Brain microvascular endothelial cell (primary cell): ENCODE measurements at regions not wholly inside any gene's neighbourhood (a gene's known extent, or its start where the extent isn't known, plus 50 kb on each side); places are given as distances from the start of the nearest gene placed in this dataset.

Experiments
- DNase-seq: peaks from one replicate; pipeline ENCODE4 v3.0.0-alpha.2; 2020
- H3K27ac ChIP-seq: fragments of 250-450 bp; sonication (Bioruptor Pico); 2 replicates; pipeline ENCODE4 v1.5.1; 2020; ENCODE audit warnings: mild to moderate bottlenecking, moderate library complexity
- H3K27me3 ChIP-seq: fragments of 250-450 bp; sonication (Bioruptor Pico); replicated peaks from 2 replicates; pipeline ENCODE4 v1.5.1; 2020; ENCODE audit warnings: mild to moderate bottlenecking
- H3K36me3 ChIP-seq: fragments of 250-450 bp; sonication (Bioruptor Pico); replicated peaks from 2 replicates; pipeline ENCODE4 v1.5.1; 2020; ENCODE audit warnings: mild to moderate bottlenecking
- H3K4me3 ChIP-seq: 2 replicates; pipeline ENCODE4 v1.5.1; 2011; ENCODE audit warnings: low read depth, mild to moderate bottlenecking, control low read depth, low read length, moderate library complexity
- in situ Hi-C: cut with HindIII; loops from 2 replicates; pipeline ENCODE4 v1.10.0; 2017; ENCODE audit warnings: low sequenced_read_pairs, low pct_ligation_motif_present
- TF ChIP-seq, protein P1 (sequence below): IDR thresholded peaks from 2 replicates; pipeline ENCODE4 v1.5.1; 2011; ENCODE audit warnings: low read depth, mild to moderate bottlenecking, moderate library complexity, low read length, control low read depth, inconsistent platforms; ENCODE audit errors: missing control alignments

DNA sequence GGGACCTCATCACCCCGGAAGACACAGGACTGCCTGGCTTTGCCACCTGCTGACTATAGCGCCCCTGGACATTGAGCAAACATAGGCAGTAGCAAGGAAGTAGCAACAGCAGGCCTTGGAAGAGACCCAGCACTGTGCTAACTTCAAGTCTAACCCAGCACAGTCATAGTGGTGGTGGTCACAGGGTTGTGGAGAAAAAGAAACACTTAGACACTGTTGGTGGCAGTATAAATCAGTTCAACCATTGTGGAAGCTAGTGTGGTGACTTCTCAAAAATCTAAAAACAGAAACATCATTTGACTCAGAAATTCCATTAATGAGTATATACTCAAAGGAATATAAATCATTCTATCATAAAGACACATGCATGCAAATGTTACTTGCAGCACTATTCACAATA lies 874.0 kb upstream of the EPHA5 start:
- H3K36me3 ChIP-seq, result no peaks in the 10 kb centered on the region
- no peak overlapping the region for H3K27ac ChIP-seq
- TF ChIP-seq, protein P1, sequence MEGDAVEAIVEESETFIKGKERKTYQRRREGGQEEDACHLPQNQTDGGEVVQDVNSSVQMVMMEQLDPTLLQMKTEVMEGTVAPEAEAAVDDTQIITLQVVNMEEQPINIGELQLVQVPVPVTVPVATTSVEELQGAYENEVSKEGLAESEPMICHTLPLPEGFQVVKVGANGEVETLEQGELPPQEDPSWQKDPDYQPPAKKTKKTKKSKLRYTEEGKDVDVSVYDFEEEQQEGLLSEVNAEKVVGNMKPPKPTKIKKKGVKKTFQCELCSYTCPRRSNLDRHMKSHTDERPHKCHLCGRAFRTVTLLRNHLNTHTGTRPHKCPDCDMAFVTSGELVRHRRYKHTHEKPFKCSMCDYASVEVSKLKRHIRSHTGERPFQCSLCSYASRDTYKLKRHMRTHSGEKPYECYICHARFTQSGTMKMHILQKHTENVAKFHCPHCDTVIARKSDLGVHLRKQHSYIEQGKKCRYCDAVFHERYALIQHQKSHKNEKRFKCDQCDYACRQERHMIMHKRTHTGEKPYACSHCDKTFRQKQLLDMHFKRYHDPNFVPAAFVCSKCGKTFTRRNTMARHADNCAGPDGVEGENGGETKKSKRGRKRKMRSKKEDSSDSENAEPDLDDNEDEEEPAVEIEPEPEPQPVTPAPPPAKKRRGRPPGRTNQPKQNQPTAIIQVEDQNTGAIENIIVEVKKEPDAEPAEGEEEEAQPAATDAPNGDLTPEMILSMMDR, result no peak
- DNase-seq, result no peak
- in situ Hi-C loops, result no loop called here
- H3K4me3 ChIP-seq, result no peak overlapping the region
- H3K27me3 ChIP-seq, result no peaks in the 10 kb centered on the region

DNA sequence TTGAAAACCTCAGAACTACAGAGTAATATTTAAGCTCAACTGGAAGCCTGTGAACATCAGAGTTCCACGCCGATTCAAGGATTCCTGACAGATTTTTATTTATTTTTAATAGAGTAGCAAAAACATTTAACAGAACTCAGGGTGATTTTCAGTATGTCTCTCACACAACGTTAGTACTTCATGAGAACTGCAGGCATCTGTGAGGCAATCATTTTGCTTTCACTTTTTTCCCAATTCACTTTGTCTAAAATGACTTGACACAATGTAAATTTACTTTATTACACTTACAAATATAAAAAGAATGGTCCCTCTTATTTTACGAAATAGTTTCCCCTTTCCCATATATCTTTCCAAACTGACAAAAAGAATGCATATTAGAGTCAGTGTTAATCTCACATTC lies 869.5 kb upstream of the EPHA5 start:
- Histone ChIP-seq H3K27ac (no peak overlapping the region), H3K4me3 (no peak overlapping the region), H3K27me3 (no peaks in the 10 kb centered on the region), H3K36me3 (no peaks in the 10 kb centered on the region)
- in situ Hi-C loops, result no loop called here
- DNase-seq, result peak; percentile 5
- TF ChIP-seq, protein P1, result no peak

DNA sequence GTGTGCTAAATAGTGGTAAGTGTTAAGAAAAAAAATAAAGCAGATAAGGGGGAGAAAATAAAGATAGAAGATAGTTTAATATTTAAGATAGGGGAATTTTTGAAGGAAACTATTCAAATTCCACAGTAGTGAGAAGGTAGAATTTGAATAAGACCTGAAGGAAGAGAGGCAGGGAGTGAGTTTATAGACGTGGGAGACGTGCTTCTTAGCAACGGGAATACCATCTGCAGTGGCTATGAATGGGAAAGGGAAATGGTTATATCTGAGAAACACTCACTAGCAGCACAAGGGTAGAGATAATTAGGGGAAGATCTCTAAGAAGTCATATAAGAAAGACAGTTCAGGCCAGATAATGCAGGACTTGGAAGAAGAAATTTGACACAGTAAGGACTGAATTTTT lies 854.5 kb upstream of the EPHA5 start:
- in situ Hi-C loops, result no loop called here
- TF ChIP-seq, protein P1, result no peak
- Histone ChIP-seq H3K4me3 (no peak overlapping the region), H3K27me3 (no peaks in the 10 kb centered on the region), H3K27ac (no peak overlapping the region), H3K36me3 (no peaks in the 10 kb centered on the region)
- no peak for DNase-seq

DNA sequence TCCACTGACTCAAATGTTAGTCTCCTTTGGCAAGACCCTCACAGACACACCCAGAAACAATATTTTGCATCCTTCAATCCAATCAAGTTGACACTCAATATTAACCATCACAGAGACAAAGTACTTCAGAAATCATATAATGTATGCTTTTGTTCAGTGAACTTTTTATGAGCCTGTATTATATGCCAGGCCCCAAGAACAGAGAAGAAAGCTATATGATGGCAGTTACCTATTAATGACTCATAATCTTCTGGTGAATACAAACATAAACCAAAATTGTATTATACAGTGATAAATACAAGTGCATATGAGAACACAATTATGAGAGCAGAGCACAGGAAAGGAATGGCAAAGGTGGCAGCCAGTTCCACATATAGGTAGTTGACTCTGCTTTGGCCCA lies 852.0 kb upstream of the EPHA5 start:
- Histone ChIP-seq H3K4me3 (no peak overlapping the region), H3K27me3 (no peaks in the 10 kb centered on the region), H3K27ac (no peak overlapping the region), H3K36me3 (no peaks in the 10 kb centered on the region)
- DNase-seq, result no peak
- TF ChIP-seq, protein P1, result no peak
- in situ Hi-C loops, result no loop called here

DNA sequence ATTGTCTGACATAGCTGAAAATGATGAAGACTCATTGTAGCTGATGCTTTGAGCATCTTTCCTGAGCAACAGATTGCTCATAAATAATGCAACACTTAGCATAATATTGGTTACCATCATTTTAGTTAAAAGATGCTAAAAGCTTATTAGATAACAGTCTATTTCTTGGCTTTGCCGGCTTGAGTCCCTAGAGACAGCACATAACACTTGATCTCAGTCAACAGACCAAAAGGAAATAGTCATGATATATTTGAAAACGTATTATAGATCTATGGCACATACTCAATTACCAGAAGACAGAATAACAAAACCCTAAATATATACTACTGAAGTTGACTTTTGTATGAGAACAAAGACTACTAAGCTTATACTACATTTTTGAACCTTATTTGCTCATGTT lies 846.7 kb upstream of the EPHA5 start:
- H3K27me3 ChIP-seq, result no peaks in the 10 kb centered on the region
- no peak overlapping the region for H3K27ac ChIP-seq
- H3K36me3 ChIP-seq, result no peaks in the 10 kb centered on the region
- H3K4me3 ChIP-seq, result no peak overlapping the region
- in situ Hi-C loops, result no loop called here
- TF ChIP-seq, protein P1, result no peak
- no peak for DNase-seq

DNA sequence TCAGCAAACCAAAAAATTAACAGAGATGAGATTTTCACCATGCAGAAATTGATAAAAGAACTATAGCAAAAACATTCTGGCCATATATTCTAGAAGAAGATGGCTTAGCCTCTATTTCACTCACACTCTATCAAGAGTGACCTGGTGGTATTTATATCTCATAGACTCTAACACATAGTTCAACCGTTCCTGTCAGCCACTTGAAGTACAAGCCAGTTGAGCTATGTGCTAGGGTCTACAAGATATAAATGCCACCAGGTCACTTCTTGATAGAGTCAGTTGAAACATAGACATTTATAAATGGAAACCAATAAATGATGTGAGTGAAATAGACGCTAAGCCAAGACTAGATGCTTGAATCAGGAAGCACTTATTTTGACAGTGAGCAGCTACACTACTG lies 836.7 kb upstream of the EPHA5 start:
- in situ Hi-C loops, result no loop called here
- no peaks in the 10 kb centered on the region for H3K36me3 ChIP-seq
- H3K4me3 ChIP-seq, result no peak overlapping the region
- no peak overlapping the region for H3K27ac ChIP-seq
- no peak for DNase-seq
- H3K27me3 ChIP-seq, result no peaks in the 10 kb centered on the region
- TF ChIP-seq, protein P1, result no peak
